ENCODE measurements at regions not wholly inside any gene's neighbourhood (a gene's known extent, or its start where the extent isn't known, plus 50 kb on each side); places are given as distances from the start of the nearest gene placed in this dataset.

DNA sequence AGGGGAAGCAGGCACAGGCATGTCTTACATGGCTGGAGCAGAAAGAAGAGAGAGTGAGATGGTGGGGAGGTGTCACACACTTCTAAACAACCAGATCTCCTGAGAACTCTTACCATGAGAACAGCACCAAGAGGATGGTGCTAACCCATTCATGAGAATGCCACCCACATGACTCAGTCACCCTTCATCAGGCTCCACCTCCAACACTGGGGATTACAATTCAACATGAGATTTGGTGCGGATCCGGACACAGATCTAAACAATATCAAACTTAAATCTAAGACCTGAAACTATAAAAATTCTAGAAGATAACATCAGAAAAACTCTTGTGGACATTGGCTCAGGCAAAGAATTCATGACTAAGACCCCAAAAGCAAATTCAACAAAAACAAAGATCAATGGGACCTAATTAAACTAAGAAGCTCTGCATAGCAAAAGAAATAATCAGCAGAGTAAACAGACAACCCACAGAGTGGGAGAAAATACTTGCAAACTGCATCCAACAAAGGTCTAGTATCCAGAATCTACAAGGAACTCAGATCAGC lies 65.4 kb downstream of the SPATA31C2 start:
- no peak for DNase-seq
- Histone ChIP-seq H3K36me3 (no peaks in the 10 kb centered on the region), H3K27ac (no peak overlapping the region), H3K4me3 (ENCODE audit: low read depth, low read length) (no peak overlapping the region), H3K9me3 (ENCODE audit: severe bottlenecking) (peaks cover 7% of the 10 kb centered on the region), H3K27me3 (ENCODE audit: insufficient read depth, low read depth, severe bottlenecking) (no peaks in the 10 kb centered on the region)
- TF ChIP-seq, protein P1, sequence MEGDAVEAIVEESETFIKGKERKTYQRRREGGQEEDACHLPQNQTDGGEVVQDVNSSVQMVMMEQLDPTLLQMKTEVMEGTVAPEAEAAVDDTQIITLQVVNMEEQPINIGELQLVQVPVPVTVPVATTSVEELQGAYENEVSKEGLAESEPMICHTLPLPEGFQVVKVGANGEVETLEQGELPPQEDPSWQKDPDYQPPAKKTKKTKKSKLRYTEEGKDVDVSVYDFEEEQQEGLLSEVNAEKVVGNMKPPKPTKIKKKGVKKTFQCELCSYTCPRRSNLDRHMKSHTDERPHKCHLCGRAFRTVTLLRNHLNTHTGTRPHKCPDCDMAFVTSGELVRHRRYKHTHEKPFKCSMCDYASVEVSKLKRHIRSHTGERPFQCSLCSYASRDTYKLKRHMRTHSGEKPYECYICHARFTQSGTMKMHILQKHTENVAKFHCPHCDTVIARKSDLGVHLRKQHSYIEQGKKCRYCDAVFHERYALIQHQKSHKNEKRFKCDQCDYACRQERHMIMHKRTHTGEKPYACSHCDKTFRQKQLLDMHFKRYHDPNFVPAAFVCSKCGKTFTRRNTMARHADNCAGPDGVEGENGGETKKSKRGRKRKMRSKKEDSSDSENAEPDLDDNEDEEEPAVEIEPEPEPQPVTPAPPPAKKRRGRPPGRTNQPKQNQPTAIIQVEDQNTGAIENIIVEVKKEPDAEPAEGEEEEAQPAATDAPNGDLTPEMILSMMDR (IDR thresholded peaks at IDR 0.05; ENCODE audit: low read depth, low read length) = no peak

DNA sequence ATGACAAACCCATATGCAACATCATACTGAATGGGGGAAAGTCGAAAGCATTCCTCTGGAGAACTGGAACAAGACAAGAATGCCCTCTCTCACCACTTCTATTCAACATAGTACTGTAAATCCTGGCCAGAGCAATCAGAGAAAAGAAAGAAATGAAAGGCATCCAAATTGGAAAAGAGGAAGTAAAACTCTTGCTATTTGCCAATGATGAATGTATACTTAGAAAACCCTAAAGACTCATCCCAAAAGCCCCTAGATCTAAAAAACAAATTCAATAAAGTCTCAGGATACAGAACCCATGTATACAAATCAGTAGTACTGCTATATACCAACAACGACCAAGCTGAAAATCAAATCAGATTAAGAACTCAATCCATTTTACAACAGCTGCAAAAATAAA lies 66.9 kb downstream of the SPATA31C2 start:
- H3K36me3 ChIP-seq = no peaks in the 10 kb centered on the region
- peaks cover 1% of the 10 kb centered on the region for H3K9me3 ChIP-seq (ENCODE audit: severe bottlenecking)
- DNase-seq = no peak
- TF ChIP-seq, protein P1 (IDR thresholded peaks at IDR 0.05; ENCODE audit: low read depth, low read length) = no peak
- H3K27ac ChIP-seq = no peak overlapping the region
- no peaks in the 10 kb centered on the region for H3K27me3 ChIP-seq (ENCODE audit: insufficient read depth, low read depth, severe bottlenecking)
- no peak overlapping the region for H3K4me3 ChIP-seq (ENCODE audit: low read depth, low read length)

DNA sequence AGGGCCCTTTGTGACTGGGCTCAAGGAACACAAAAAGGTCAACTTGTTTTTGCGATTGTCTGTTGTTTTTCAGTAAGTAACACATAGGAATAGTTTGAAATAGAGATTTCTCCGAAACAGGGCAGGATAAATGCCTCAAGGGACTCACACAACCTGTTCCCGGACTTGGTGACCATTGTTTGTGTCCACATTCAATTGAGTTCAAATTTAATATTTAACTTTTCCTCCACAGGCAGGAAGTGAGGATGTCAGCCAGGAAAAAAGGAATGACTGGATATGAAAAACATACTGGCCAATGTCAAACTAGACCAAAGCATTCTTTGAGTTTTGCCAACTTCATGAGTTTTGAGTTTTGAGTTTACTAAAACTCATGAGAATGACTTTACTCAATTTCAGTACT lies 72.7 kb downstream of the SPATA31C2 start:
- Histone ChIP-seq H3K27me3 (ENCODE audit: insufficient read depth, low read depth, severe bottlenecking) (no peaks in the 10 kb centered on the region), H3K36me3 (no peaks in the 10 kb centered on the region), H3K9me3 (ENCODE audit: severe bottlenecking) (no peaks in the 10 kb centered on the region), H3K27ac (no peak overlapping the region), H3K4me3 (ENCODE audit: low read depth, low read length) (no peak overlapping the region)
- no peak for DNase-seq
- TF ChIP-seq, protein P1 (IDR thresholded peaks at IDR 0.05; ENCODE audit: low read depth, low read length) = no peak

DNA sequence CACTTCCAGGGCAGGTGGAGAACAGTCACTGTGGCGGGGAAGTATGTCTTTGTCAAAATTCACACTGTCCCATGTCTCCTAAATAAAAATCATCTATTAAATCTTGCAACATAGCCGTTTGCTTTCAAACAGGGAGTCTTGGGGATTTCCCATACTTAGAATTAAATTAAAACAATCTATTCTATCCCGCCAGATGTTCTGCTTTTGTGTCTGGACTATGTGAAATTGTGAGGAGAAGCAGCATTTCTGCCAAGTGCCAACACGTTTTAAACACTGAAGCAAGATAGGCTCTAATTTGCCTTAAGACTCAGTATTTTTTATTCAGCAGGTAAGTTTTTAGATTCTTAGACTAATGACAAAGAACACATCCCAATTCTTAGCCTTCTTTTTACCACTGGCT lies 73.7 kb downstream of the SPATA31C2 start:
- Histone ChIP-seq H3K27me3 (ENCODE audit: insufficient read depth, low read depth, severe bottlenecking) (no peaks in the 10 kb centered on the region), H3K36me3 (no peaks in the 10 kb centered on the region), H3K4me3 (ENCODE audit: low read depth, low read length) (no peak overlapping the region), H3K9me3 (ENCODE audit: severe bottlenecking) (no peaks in the 10 kb centered on the region), H3K27ac (no peak overlapping the region)
- TF ChIP-seq, protein P1 (IDR thresholded peaks at IDR 0.05; ENCODE audit: low read depth, low read length) = no peak
- no peak for DNase-seq

DNA sequence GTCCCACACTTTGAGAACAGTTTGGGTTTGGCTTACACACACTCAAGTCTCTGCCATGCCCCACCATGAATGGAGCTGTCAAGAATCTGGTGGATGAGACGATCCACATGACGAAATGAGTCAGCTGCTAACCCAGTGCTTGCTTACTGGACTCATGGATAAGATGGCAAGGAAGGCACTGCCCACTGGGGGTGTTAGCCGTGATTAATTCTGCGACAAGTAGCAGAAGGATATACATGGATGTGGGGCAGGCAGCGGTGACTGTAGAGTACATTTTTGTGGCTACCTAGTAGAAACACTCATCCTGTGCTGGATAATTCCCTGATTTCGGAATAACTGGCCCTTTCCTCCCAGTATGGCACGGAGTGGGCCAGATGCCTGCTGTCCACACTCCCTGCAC lies 77.5 kb downstream of the SPATA31C2 start:
- TF ChIP-seq, protein P1 (IDR thresholded peaks at IDR 0.05; ENCODE audit: low read depth, low read length) = no peak
- H3K9me3 ChIP-seq (ENCODE audit: severe bottlenecking) = no peaks in the 10 kb centered on the region
- H3K27ac ChIP-seq = no peak overlapping the region
- no peak for DNase-seq
- no peak overlapping the region for H3K4me3 ChIP-seq (ENCODE audit: low read depth, low read length)
- H3K36me3 ChIP-seq = no peaks in the 10 kb centered on the region
- no peaks in the 10 kb centered on the region for H3K27me3 ChIP-seq (ENCODE audit: insufficient read depth, low read depth, severe bottlenecking)

DNA sequence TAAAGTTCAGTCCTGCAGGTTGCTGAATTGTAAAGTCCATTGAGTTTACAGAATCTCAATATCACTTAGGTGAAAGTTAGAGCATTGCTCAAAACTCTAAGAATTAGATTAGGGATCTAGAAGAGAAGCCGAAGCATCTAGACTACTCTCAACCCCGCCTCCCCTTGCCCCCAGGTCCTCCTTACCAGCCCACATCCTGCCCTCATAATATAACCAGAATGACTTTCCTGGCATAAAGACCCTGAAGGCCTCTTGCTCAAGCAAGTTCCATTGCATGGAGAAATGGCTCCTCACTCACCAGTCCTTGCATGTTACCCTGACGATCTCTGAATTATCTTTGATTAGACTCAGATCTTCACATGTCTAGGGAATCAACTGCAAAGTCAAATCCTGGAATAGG lies 78.8 kb downstream of the SPATA31C2 start:
- no peak for DNase-seq
- H3K9me3 ChIP-seq (ENCODE audit: severe bottlenecking) = no peaks in the 10 kb centered on the region
- TF ChIP-seq, protein P1 (IDR thresholded peaks at IDR 0.05; ENCODE audit: low read depth, low read length) = no peak
- no peak overlapping the region for H3K27ac ChIP-seq
- H3K36me3 ChIP-seq = no peaks in the 10 kb centered on the region
- H3K4me3 ChIP-seq (ENCODE audit: low read depth, low read length) = no peak overlapping the region
- no peaks in the 10 kb centered on the region for H3K27me3 ChIP-seq (ENCODE audit: insufficient read depth, low read depth, severe bottlenecking)

Measured in WERI-Rb-1 (cell line).